ENCODE measurements at regions not wholly inside any gene's neighbourhood (a gene's known extent, or its start where the extent isn't known, plus 50 kb on each side); places are given as distances from the start of the nearest gene placed in this dataset.

- H3K4me2 ChIP-seq (ENCODE audit: control insufficient read depth, insufficient read depth) = no peak overlapping the region
- TF ChIP-seq RBBP5 (conservative IDR thresholded peaks at IDR 0.05) = no peak
- no peak for TF ChIP-seq MEF2B (IDR thresholded peaks at IDR 0.05; ENCODE audit: partially characterized antibody, poor library complexity, severe bottlenecking)
- TF ChIP-seq NR2F1 (conservative IDR thresholded peaks at IDR 0.05) = no peak
- SMC1A ChIA-PET (ENCODE audit: uncharacterized antibody, unreplicated experiment) = no interaction called here
- BruUV-seq (replicated peaks) = no TSS peak
- CTCF ChIA-PET = no interaction called here
- DNase-seq (ENCODE audit: low read depth, low spot score) (no peak), ATAC-seq (no peak), FAIRE-seq (no peak)
- H3K27ac ChIP-seq (ENCODE audit: control insufficient read depth, insufficient read depth) = no peak overlapping the region
- no peak overlapping the region for H3K9ac ChIP-seq (ENCODE audit: control insufficient read depth, insufficient read depth, low read length)
- no peaks in the 10 kb centered on the region for H3K4me1 ChIP-seq (ENCODE audit: control insufficient read depth, insufficient read depth, low read length)
- POLR2A ChIA-PET = no interaction called here
- in situ Hi-C loops (cut with MboI) = no loop called here
- RAD21 ChIA-PET (ENCODE audit: unreplicated experiment) = no interaction called here
- WGBS (ENCODE audit: insufficient coverage, insufficient replicate concordance, low lambda C conversion rate, missing lambda C conversion rate) = 0% methylated on average over 1 of the region's 1 CpG
- H3K9me3 ChIP-seq (replicated peaks; ENCODE audit: control insufficient read depth, insufficient read depth, low read length) = no peaks in the 10 kb centered on the region
- H3K27me3 ChIP-seq (replicated peaks in 1 of 2; ENCODE audit: control insufficient read depth in 2 of 2, insufficient read depth in 2 of 2, low read length in 1 of 2) = no peaks in the 10 kb centered on the region
- intact Hi-C loops (cut with micrococcal nuclease; ENCODE audit: unreplicated experiment) = no loop called here
- no peak overlapping the region for H3K4me3 ChIP-seq
- H3K79me2 ChIP-seq (ENCODE audit: control insufficient read depth, insufficient read depth, low read length) = no peaks in the 10 kb centered on the region
- no peaks in the 10 kb centered on the region for H3K36me3 ChIP-seq (ENCODE audit: control insufficient read depth in 2 of 2, insufficient read depth in 2 of 2, low read length in 1 of 2)
- H4K20me1 ChIP-seq (ENCODE audit: control insufficient read depth, insufficient read depth) = no peaks in the 10 kb centered on the region
- H2AFZ ChIP-seq (ENCODE audit: control insufficient read depth, low read depth, low read length) = no peak overlapping the region
Observed at GRCh38 chr1:218811497-218811896, 362.2 kb upstream of the LYPLAL1 start.

- H3K27me3 ChIP-seq (replicated peaks in 1 of 2; ENCODE audit: control insufficient read depth in 2 of 2, insufficient read depth in 2 of 2, low read length in 1 of 2) = no peaks in the 10 kb centered on the region
- SMC1A ChIA-PET (ENCODE audit: uncharacterized antibody, unreplicated experiment) = no interaction called here
- BruUV-seq (replicated peaks) = no TSS peak
Observed at GRCh38 chr1:218812360-218812759, 361.3 kb upstream of the LYPLAL1 start.

More at GRCh38 chr1:218812360-218812759, 361.3 kb upstream of the LYPLAL1 start:
- no peak overlapping the region for H2AFZ ChIP-seq (ENCODE audit: control insufficient read depth, low read depth, low read length)
- no peak overlapping the region for H3K9ac ChIP-seq (ENCODE audit: control insufficient read depth, insufficient read depth, low read length)
- 28% methylated on average over 6 of the region's 6 CpGs for WGBS (ENCODE audit: insufficient coverage, insufficient replicate concordance, low lambda C conversion rate, missing lambda C conversion rate)
- CTCF ChIA-PET = no interaction called here
- in situ Hi-C loops (cut with MboI) (no loop called here), intact Hi-C loops (cut with micrococcal nuclease; ENCODE audit: unreplicated experiment) (no loop called here)
- H3K4me1 ChIP-seq (ENCODE audit: control insufficient read depth, insufficient read depth, low read length) = no peaks in the 10 kb centered on the region
- H3K36me3 ChIP-seq (ENCODE audit: control insufficient read depth in 2 of 2, insufficient read depth in 2 of 2, low read length in 1 of 2) = no peaks in the 10 kb centered on the region
- H3K9me3 ChIP-seq (replicated peaks; ENCODE audit: control insufficient read depth, insufficient read depth, low read length) = no peaks in the 10 kb centered on the region
- FAIRE-seq = no peak
- POLR2A ChIA-PET = no interaction called here
- ATAC-seq = no peak
- H3K79me2 ChIP-seq (ENCODE audit: control insufficient read depth, insufficient read depth, low read length) = no peaks in the 10 kb centered on the region
- no peaks in the 10 kb centered on the region for H4K20me1 ChIP-seq (ENCODE audit: control insufficient read depth, insufficient read depth)
- RAD21 ChIA-PET (ENCODE audit: unreplicated experiment) = no interaction called here
- no peak overlapping the region for H3K4me2 ChIP-seq (ENCODE audit: control insufficient read depth, insufficient read depth)
- no peak overlapping the region for H3K4me3 ChIP-seq
- TF ChIP-seq SMAD1 (IDR thresholded peaks at IDR 0.05; ENCODE audit: low read depth, partially characterized antibody) = no peak
- TF ChIP-seq ZBED1 (IDR thresholded peaks at IDR 0.05; ENCODE audit: borderline replicate concordance) = no peak
- TF ChIP-seq TCF3 (IDR thresholded peaks at IDR 0.05; ENCODE audit: borderline replicate concordance, insufficient read depth, low read depth, low read length) = no peak
- TF ChIP-seq MEF2B (IDR thresholded peaks at IDR 0.05; ENCODE audit: partially characterized antibody, poor library complexity, severe bottlenecking) = no peak
- no peak for TF ChIP-seq RAD21 (IDR thresholded peaks at IDR 0.05; ENCODE audit: insufficient read depth, low read depth, low read length)
- no peak for TF ChIP-seq ATF7 (IDR thresholded peaks at IDR 0.05; ENCODE audit: low read depth)
- TF ChIP-seq, protein P1, sequence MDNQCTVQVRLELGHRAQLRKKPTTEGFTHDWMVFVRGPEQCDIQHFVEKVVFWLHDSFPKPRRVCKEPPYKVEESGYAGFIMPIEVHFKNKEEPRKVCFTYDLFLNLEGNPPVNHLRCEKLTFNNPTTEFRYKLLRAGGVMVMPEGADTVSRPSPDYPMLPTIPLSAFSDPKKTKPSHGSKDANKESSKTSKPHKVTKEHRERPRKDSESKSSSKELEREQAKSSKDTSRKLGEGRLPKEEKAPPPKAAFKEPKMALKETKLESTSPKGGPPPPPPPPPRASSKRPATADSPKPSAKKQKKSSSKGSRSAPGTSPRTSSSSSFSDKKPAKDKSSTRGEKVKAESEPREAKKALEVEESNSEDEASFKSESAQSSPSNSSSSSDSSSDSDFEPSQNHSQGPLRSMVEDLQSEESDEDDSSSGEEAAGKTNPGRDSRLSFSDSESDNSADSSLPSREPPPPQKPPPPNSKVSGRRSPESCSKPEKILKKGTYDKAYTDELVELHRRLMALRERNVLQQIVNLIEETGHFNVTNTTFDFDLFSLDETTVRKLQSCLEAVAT (IDR thresholded peaks at IDR 0.05) = no peak
- TF ChIP-seq CHD4 (IDR thresholded peaks at IDR 0.05) = no peak
- TF ChIP-seq BCLAF1 (IDR thresholded peaks at IDR 0.05) = no peak
- DNase-seq (ENCODE audit: low read depth, low spot score) = no peak
- no peak overlapping the region for H3K27ac ChIP-seq (ENCODE audit: control insufficient read depth, insufficient read depth)

All from GM12878 (cell line).